IPS DF 19.7 (cell line): ENCODE measurements at regions not wholly inside any gene's neighbourhood (a gene's known extent, or its start where the extent isn't known, plus 50 kb on each side); places are given as distances from the start of the nearest gene placed in this dataset.
"Not testable (repeated sequence)": the region's sequence is repeated elsewhere in the genome, so short reads cannot be mapped to it uniquely, and the experiment has no call there.

Experiments used
- DNase-seq: peaks from one replicate; pipeline ENCODE4 v3.0.0-alpha.2; 2013; ENCODE audit warnings: low read depth, low spot score

- DNase-seq: no peak
Measured at GRCh38 chrX:46168254-46168653, 377.0 kb downstream of the ZNF674 start.

DNA sequence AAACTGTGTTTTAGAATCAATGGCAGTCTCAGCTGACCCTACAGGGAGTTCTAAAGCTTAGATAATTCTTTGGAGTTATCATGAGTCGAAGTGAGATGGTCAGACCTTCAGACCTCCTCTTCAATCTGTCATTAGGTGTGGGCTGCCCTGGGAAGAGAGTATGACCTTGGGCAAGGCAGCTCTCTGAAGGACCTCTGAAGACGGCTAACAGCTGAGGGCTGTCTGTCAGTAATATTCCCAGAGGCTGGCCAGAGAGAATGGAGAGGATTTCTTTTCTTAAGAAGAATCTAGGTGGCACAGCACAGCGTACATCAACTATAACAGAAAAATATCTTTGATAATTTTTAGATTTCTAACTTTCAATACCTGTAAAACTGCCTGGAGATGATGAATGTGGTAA lies 379.4 kb downstream of the ZNF674 start:
- no peak for DNase-seq

- no peak for DNase-seq
Measured at GRCh38 chrX:46165411-46165810, 379.8 kb downstream of the ZNF674 start.

DNA sequence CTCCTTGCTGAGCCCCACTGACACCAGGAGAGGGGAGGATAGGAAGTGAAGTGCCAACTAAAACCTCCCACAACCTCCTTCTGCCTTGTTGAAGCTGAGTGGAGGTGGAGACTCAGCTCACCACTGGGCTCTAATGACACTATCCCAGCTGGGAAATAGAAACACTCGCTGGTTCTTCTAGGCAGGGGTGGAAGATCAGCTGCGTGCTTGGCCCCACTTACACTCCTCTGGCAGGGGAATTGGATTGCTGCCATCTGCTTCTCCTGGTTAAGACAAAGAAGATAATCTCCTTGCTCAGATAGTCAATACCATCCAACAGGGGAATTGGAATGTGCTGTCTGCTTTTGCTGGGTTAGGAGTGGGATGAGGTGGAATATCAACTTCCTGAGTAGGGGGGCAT lies 392.5 kb downstream of the ZNF674 start:
- DNase-seq: no peak

DNA sequence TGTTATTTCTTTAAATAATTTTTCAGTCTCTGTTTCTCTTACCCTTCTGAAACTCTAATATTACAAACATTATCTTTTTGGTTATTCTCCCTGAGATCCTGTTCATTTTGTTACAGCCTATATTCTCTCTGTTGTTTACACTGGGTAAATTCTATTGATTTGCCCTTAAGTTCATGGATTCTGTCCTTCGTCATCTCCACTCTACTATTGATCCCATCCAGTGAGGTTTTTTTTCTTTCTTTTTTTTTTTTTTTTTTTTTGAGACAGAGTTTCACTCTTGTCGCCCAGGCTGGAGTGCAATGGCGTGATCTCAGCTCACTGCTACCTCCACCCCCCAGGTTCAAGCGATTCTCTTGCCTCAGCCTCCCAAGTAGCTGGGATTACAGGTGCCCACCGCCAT lies 393.9 kb downstream of the ZNF674 start:
- DNase-seq: not testable (repeated sequence)

DNA sequence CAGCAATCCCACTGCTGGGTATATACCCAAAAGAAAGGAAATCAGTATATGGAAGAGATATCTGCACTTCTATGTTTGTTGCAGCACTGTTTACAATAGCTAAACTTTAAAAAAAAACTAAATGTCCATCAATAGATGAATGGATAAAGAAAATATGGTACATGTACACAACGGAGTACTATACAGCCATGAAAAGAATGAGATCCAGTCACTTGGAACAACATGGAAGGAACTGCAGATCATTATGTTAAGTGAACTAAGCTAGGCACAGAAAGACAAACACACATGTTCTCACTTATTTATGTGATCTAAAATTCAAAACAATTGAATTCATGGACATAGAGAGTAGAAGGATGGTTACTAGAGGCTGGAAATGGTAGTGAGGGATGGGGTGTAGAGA lies 400.7 kb downstream of the ZNF674 start:
- DNase-seq: no peak

- DNase-seq: no peak
Measured at GRCh38 chrX:46140272-46140671, 404.9 kb downstream of the ZNF674 start.

- DNase-seq: no peak
Measured at GRCh38 chrX:46130247-46130646, 415.0 kb downstream of the ZNF674 start.

DNA sequence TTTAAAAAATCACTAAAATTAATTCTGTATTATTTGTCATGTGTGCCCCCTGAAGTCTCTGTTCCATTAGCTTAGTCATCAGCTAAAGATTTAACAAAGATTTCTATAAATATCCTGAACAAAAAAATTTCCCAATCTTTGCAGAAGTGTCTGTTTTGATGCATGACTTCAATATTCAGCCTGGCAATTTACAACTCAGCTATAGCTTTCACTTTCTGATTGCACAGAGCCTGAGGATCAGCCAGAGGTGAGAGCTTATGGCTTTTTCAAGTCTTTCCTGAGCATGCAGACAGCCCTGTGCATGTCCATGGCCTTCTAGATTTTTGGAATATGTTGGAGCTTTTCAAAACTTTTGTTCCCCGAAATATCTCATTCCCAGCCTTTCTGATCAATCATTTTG lies 420.1 kb downstream of the ZNF674 start:
- DNase-seq: no peak

GRCh38 chrX:46117234-46117633 lies 428.0 kb downstream of the ZNF674 start:
- DNase-seq: no peak

DNA sequence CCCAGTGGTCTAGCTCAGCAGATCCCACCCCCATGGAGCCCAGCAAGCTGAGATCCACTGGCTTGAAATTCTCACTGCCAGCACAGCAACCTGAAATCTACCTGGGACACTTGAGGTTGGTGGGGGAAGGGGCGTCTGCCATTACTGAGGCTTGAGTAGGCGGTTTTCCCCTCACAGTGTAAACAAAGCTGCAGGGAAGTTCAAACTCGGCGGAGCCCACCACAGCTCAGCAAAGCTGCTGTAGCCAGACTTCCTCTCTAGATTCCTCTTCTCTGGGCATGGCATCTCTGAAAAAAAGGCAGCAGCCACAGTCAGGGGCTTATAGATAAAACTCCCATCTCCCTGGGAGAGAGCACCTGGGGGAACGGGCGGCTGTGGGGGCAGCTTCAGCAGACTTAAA lies 457.9 kb downstream of the ZNF674 start:
- not testable (repeated sequence) for DNase-seq

DNA sequence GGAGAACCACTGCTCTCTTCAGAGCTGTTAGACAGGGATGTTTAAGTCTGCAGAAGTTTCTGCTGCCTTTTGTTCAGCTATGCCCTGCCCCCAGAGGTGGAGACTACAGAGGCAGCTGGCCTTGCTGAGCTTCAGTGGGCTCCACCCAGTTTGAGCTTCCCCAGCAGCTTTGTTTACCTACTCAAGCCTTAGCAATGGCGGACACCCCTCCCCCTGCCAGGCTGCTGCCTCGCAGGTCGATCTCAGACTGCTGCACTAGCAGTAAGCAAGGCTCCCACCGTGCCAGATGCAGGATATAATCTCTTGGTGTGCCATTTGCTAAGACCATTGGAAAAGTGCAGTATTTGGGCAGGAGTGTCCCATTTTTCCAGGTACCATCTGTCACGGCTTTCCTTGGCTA lies 465.1 kb downstream of the ZNF674 start:
- DNase-seq: not testable (repeated sequence)

DNA sequence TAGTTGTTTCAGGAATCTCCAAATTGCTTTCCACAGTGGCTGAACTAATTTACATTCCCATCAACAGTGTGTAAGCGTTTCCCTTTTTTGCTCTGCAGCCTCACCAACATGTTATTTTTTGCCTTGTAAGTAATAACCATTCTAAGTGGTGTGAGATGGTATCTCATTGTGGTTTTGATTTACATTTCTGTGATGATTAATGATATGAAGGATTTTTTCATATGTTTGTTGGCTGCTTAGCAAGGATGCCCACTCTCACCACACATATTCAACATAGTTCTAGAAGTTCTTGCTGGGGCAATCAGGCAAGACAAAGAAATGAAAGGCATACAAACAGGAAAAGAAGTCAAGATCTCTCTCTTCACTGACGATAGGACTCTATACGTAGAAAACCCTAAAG lies 472.4 kb downstream of the ZNF674 start:
- no peak for DNase-seq

GRCh38 chrX:46072372-46072771 lies 472.8 kb downstream of the ZNF674 start:
- no peak for DNase-seq

DNA sequence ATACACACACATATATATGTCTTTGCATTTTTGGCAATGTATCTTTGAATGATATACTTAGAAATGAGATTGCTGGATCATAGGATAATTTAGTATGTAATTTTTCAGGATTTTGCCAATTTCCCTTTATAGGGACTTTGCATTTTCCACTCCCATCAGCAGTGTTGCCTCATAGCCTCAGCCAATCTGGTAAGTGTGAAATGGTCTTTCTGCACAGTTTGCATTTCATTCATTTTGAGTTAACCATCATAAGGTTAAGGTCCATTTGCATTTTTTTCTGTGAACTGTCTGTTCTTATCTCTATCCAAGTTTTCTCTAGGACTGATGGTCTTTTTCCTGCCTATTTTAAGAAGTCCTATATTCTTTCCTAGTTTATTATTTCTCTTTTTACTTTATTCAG lies 474.8 kb downstream of the ZNF674 start:
- DNase-seq: no peak

GRCh38 chrX:46059316-46059715 lies 485.9 kb downstream of the ZNF674 start:
- no peak for DNase-seq

- DNase-seq: no peak
Measured at GRCh38 chrX:46044486-46044885, 500.7 kb downstream of the ZNF674 start.

DNA sequence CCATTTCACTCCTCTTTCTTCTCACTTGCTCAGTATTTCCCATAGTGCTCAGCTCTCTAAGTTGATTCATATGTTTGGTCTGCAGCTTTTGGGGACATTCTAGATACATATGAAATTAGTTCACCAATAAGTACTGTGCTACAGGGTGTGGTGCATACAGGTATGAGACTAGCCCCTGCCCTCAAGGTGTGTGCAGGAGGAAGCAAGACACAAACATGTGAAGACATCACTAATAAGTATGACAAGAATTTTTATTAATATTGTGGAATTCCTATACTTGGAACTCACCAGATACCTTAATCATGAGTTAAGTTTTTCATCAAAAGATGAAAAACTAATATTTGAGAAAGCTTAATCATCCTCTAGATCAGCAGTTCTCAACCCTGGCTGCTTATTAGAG lies 505.2 kb downstream of the ZNF674 start:
- no peak for DNase-seq

- no peak for DNase-seq
Measured at GRCh38 chrX:46039526-46039925, 505.7 kb downstream of the ZNF674 start.

GRCh38 chrX:46036508-46036907 lies 508.7 kb downstream of the ZNF674 start:
- DNase-seq: no peak

DNA sequence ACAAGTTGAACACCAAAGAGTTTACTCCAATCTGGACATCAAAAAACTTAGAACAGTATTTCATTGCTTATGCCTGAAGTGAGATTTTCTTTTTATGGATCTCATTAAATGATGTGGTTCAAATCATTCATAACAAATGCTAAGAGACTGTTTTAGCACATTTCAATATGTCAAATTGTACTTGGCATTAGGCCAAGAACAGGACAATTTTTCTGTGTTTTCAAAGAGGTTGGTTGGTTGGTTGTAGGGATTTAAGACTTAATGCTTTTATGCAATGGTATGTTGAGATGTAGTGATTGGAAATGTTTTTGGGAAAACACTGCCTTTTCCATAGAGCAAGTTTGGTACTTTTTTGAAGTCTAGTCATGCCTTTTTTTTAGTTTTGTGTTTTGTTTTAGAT lies 510.4 kb downstream of the ZNF674 start:
- no peak for DNase-seq

DNA sequence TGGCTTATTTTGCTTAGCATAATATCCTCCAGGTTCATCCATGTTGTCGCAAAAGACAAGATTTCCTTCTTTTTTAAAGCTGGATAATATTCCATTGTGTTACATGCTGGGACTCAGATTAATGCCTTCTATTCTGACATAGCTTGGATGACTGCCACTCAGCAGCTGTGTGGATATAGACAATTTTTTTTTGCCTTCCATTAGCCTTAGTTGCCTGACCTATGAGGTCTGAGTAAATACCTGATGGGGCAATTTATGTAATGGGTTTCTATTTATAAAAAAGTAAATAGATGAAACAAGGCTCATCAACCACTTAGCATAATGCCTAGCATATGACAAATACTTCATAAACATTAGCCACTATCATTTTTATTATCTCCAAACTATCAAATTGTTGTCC lies 515.4 kb downstream of the ZNF674 start:
- DNase-seq: no peak

DNA sequence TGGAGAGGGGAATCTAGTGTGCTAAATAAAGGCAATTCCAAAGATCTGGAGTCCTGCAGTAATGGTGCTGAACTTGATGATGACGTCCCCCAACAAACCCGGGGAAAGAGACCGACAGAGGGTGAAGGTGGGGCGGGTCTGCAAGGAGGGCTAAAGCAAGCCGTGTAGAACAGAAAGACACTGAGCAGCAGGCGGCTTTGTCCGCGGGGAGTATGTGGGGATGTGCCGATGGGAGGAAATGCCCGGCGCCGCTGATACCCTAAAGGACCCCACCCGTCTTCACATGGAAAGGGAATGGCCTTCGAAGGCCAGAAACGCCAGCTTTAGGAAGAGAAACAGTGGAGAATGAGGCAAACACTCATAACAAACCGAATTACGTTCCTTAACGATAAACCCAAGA lies 528.9 kb downstream of the ZNF674 start:
- DNase-seq: no peak

- no peak for DNase-seq
Measured at GRCh38 chrX:46015653-46016052, 529.6 kb downstream of the ZNF674 start.
